ENCODE measurements at regions not wholly inside any gene's neighbourhood (a gene's known extent, or its start where the extent isn't known, plus 50 kb on each side); places are given as distances from the start of the nearest gene placed in this dataset.
"Not testable (repeated sequence)": the region's sequence is repeated elsewhere in the genome, so short reads cannot be mapped to it uniquely, and the experiment has no call there.

GRCh38 chr3:166444336-166444735, 607.1 kb upstream of the BCHE start:
- H3K4me1 ChIP-seq (ENCODE audit: control insufficient read depth, low read depth, low read length) = peaks cover 8% of the 10 kb centered on the region
- no peak overlapping the region for H3K4me3 ChIP-seq (ENCODE audit: low read length)
- no peaks in the 10 kb centered on the region for H3K36me3 ChIP-seq (ENCODE audit: control insufficient read depth, low read depth, low read length)
- H3K27me3 ChIP-seq (ENCODE audit: control insufficient read depth, insufficient read depth, low read length) = no peaks in the 10 kb centered on the region
- H3K9me3 ChIP-seq (ENCODE audit: control insufficient read depth, low read depth, low read length) = no peaks in the 10 kb centered on the region
- H3K9ac ChIP-seq (ENCODE audit: low read length) = no peak overlapping the region
- no peak overlapping the region for H3K27ac ChIP-seq (ENCODE audit: low read length)

DNA sequence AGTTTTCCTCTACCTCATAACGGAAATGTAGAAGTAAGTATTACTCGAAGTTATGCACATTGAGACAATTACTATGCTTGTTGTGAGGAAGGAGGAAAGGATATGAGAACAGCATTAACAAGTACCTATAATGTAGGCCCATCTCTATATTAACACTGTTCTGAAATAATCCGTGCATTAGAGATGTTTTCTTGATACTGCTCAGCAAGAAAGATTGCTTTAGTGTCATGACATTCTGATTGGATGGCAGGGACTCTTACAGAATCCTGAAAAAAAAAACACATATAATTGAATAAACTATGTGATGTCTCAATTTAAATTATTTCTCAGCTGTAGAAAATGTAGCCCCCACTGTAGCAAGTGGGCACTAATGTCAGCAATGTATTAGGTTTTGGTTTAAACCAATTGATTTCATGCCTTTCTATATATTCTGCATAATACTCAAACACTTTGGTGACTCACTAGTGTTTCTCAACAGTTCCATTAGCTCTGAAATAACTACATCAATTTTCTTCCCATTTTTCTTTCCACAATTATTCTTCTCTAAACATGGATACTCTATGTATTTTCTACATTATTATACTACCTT, 598.3 kb upstream of the BCHE start:
- H3K27me3 ChIP-seq (ENCODE audit: control insufficient read depth, insufficient read depth, low read length) = no peaks in the 10 kb centered on the region
- no peaks in the 10 kb centered on the region for H3K36me3 ChIP-seq (ENCODE audit: control insufficient read depth, low read depth, low read length)
- H3K27ac ChIP-seq (ENCODE audit: low read length) = no peak overlapping the region
- no peak overlapping the region for H3K9ac ChIP-seq (ENCODE audit: low read length)
- H3K4me1 ChIP-seq (ENCODE audit: control insufficient read depth, low read depth, low read length) = no peaks in the 10 kb centered on the region
- no peaks in the 10 kb centered on the region for H3K9me3 ChIP-seq (ENCODE audit: control insufficient read depth, low read depth, low read length)
- H3K4me3 ChIP-seq (ENCODE audit: low read length) = no peak overlapping the region

- Histone ChIP-seq H3K27me3 (ENCODE audit: control insufficient read depth, insufficient read depth, low read length) (no peaks in the 10 kb centered on the region), H3K4me3 (ENCODE audit: low read length) (no peak overlapping the region), H3K36me3 (ENCODE audit: control insufficient read depth, low read depth, low read length) (no peaks in the 10 kb centered on the region), H3K9me3 (ENCODE audit: control insufficient read depth, low read depth, low read length) (no peaks in the 10 kb centered on the region), H3K9ac (ENCODE audit: low read length) (no peak overlapping the region), H3K4me1 (ENCODE audit: control insufficient read depth, low read depth, low read length) (no peaks in the 10 kb centered on the region), H3K27ac (ENCODE audit: low read length) (no peak overlapping the region)
Observed at GRCh38 chr3:166433060-166433459, 595.8 kb upstream of the BCHE start.

- Histone ChIP-seq H3K4me3 (ENCODE audit: low read length) (no peak overlapping the region), H3K4me1 (ENCODE audit: control insufficient read depth, low read depth, low read length) (peaks cover 7% of the 10 kb centered on the region), H3K36me3 (ENCODE audit: control insufficient read depth, low read depth, low read length) (no peaks in the 10 kb centered on the region), H3K9me3 (ENCODE audit: control insufficient read depth, low read depth, low read length) (no peaks in the 10 kb centered on the region), H3K27me3 (ENCODE audit: control insufficient read depth, insufficient read depth, low read length) (no peaks in the 10 kb centered on the region), H3K9ac (ENCODE audit: low read length) (no peak overlapping the region), H3K27ac (ENCODE audit: low read length) (no peak overlapping the region)
Observed at GRCh38 chr3:166425900-166426611, 588.8 kb upstream of the BCHE start.

DNA sequence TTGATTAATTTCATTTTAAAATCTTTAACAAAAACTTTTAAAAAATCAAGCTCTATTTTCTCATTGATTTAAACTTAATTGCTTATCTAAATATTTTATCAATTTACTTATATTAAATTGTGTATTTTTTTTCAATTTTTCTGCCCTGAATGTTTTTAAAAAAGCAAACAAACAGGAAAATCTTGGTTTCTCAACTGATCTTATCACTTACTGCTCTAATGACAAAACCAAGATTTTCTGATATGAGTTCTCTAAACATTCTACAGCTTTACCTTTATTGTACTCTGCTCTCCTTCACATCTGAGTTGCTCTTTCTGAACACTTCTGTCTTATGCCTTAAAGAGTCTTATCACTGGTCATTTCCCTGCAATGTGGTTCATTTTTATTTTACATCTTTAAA, 587.8 kb upstream of the BCHE start:
- H3K9me3 ChIP-seq (ENCODE audit: control insufficient read depth, low read depth, low read length) = no peaks in the 10 kb centered on the region
- no peaks in the 10 kb centered on the region for H3K27me3 ChIP-seq (ENCODE audit: control insufficient read depth, insufficient read depth, low read length)

DNA sequence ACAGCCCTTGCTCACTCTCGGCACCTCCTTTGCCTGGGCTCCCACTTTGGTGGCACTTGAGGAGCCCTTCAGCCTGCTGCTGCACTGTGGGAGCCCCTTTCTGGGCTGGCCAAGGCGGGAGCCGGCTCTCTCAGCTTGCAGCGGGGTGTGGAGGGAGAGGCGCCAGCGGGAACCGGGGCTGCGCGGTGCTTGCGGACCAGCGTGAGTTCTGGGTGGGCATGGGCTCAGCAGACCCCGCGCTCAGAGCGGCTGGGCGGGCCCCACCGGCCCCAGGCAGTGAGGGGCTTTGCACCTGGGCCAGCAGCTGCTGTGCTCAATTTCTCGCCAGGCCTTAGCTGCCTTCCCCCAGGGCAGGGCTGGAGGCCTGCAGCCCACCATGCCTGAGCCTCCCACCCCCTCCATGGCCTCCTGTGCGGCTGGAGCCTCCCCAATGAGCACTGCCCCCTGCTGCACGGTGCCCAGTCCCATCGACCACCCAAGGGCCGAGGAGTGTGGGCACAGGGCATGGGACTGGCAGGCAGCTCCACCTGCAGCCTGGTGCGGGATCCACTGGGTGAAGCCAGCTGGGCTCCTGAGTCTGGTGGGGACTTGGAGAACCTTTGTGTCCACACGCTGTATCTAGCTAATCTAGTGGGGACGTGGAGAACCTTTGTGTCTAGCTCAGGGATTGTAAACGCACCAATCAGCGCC, 586.7 kb upstream of the BCHE start:
- H3K4me3 ChIP-seq (ENCODE audit: low read length); H3K27me3 ChIP-seq (ENCODE audit: control insufficient read depth, insufficient read depth, low read length); H3K36me3 ChIP-seq (ENCODE audit: control insufficient read depth, low read depth, low read length); H3K4me1 ChIP-seq (ENCODE audit: control insufficient read depth, low read depth, low read length); H3K27ac ChIP-seq (ENCODE audit: low read length); H3K9ac ChIP-seq (ENCODE audit: low read length); H3K9me3 ChIP-seq (ENCODE audit: control insufficient read depth, low read depth, low read length): not testable (repeated sequence)

More for the DNA sequence above, 587.8 kb upstream of the BCHE start:
- H3K9ac ChIP-seq (ENCODE audit: low read length) = no peak overlapping the region
- peaks cover 7% of the 10 kb centered on the region for H3K4me1 ChIP-seq (ENCODE audit: control insufficient read depth, low read depth, low read length)
- H3K27ac ChIP-seq (ENCODE audit: low read length) = no peak overlapping the region
- no peaks in the 10 kb centered on the region for H3K36me3 ChIP-seq (ENCODE audit: control insufficient read depth, low read depth, low read length)
- no peak overlapping the region for H3K4me3 ChIP-seq (ENCODE audit: low read length)

- no peak overlapping the region for H3K27ac ChIP-seq (ENCODE audit: low read length)
- no peaks in the 10 kb centered on the region for H3K27me3 ChIP-seq (ENCODE audit: control insufficient read depth, insufficient read depth, low read length)
- no peak overlapping the region for H3K4me3 ChIP-seq (ENCODE audit: low read length)
- H3K9ac ChIP-seq (ENCODE audit: low read length) = no peak overlapping the region
- H3K4me1 ChIP-seq (ENCODE audit: control insufficient read depth, low read depth, low read length) = peaks cover 7% of the 10 kb centered on the region
- no peaks in the 10 kb centered on the region for H3K9me3 ChIP-seq (ENCODE audit: control insufficient read depth, low read depth, low read length)
- H3K36me3 ChIP-seq (ENCODE audit: control insufficient read depth, low read depth, low read length) = no peaks in the 10 kb centered on the region
Observed at GRCh38 chr3:166422556-166422955, 585.3 kb upstream of the BCHE start.

GRCh38 chr3:166420071-166420470, 582.8 kb upstream of the BCHE start:
- Histone ChIP-seq H3K9me3 (ENCODE audit: control insufficient read depth, low read depth, low read length) (no peaks in the 10 kb centered on the region), H3K4me1 (ENCODE audit: control insufficient read depth, low read depth, low read length) (no peaks in the 10 kb centered on the region), H3K27me3 (ENCODE audit: control insufficient read depth, insufficient read depth, low read length) (no peaks in the 10 kb centered on the region), H3K9ac (ENCODE audit: low read length) (no peak overlapping the region), H3K4me3 (ENCODE audit: low read length) (no peak overlapping the region), H3K36me3 (ENCODE audit: control insufficient read depth, low read depth, low read length) (no peaks in the 10 kb centered on the region), H3K27ac (ENCODE audit: low read length) (no peak overlapping the region)

DNA sequence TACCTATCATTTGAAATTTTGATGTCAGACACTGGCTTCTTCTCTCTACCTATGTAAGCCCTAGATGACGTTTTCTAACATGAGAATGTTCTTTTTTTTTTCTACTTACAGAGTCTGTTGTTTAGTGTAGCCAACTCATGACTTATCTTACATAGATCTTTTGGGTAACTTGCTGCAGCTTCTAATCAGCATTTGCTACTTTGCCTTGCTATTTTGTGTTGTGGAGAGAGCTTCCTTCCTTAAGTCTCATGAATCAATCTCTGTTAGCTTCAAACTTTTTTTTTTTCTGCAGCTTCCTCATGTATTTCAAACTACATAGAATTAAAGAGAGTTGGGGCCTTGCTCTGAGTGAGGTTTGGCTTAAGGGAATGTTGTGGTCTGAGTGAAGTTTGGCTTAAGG, 568.7 kb upstream of the BCHE start:
- Histone ChIP-seq H3K9me3 (ENCODE audit: control insufficient read depth, low read depth, low read length) (no peaks in the 10 kb centered on the region), H3K4me1 (ENCODE audit: control insufficient read depth, low read depth, low read length) (no peaks in the 10 kb centered on the region), H3K36me3 (ENCODE audit: control insufficient read depth, low read depth, low read length) (no peaks in the 10 kb centered on the region), H3K27ac (ENCODE audit: low read length) (no peak overlapping the region), H3K27me3 (ENCODE audit: control insufficient read depth, insufficient read depth, low read length) (no peaks in the 10 kb centered on the region), H3K9ac (ENCODE audit: low read length) (no peak overlapping the region), H3K4me3 (ENCODE audit: low read length) (no peak overlapping the region)

- Histone ChIP-seq H3K9ac (ENCODE audit: low read length) (no peak overlapping the region), H3K27ac (ENCODE audit: low read length) (no peak overlapping the region), H3K36me3 (ENCODE audit: control insufficient read depth, low read depth, low read length) (no peaks in the 10 kb centered on the region), H3K4me1 (ENCODE audit: control insufficient read depth, low read depth, low read length) (no peaks in the 10 kb centered on the region), H3K27me3 (ENCODE audit: control insufficient read depth, insufficient read depth, low read length) (no peaks in the 10 kb centered on the region), H3K4me3 (ENCODE audit: low read length) (no peak overlapping the region), H3K9me3 (ENCODE audit: control insufficient read depth, low read depth, low read length) (no peaks in the 10 kb centered on the region)
Observed at GRCh38 chr3:166405465-166405864, 568.2 kb upstream of the BCHE start.

- no peaks in the 10 kb centered on the region for H3K4me1 ChIP-seq (ENCODE audit: control insufficient read depth, low read depth, low read length)
Observed at GRCh38 chr3:166390303-166390702, 553.1 kb upstream of the BCHE start.

GRCh38 chr3:166388321-166388720, 551.1 kb upstream of the BCHE start:
- no peaks in the 10 kb centered on the region for H3K9me3 ChIP-seq (ENCODE audit: control insufficient read depth, low read depth, low read length)
- no peak overlapping the region for H3K27ac ChIP-seq (ENCODE audit: low read length)
- no peaks in the 10 kb centered on the region for H3K27me3 ChIP-seq (ENCODE audit: control insufficient read depth, insufficient read depth, low read length)

More at GRCh38 chr3:166390303-166390702, 553.1 kb upstream of the BCHE start:
- Histone ChIP-seq H3K4me3 (ENCODE audit: low read length) (no peak overlapping the region), H3K27ac (ENCODE audit: low read length) (no peak overlapping the region), H3K9ac (ENCODE audit: low read length) (no peak overlapping the region), H3K36me3 (ENCODE audit: control insufficient read depth, low read depth, low read length) (no peaks in the 10 kb centered on the region), H3K9me3 (ENCODE audit: control insufficient read depth, low read depth, low read length) (no peaks in the 10 kb centered on the region), H3K27me3 (ENCODE audit: control insufficient read depth, insufficient read depth, low read length) (no peaks in the 10 kb centered on the region)

More at GRCh38 chr3:166388321-166388720, 551.1 kb upstream of the BCHE start:
- Histone ChIP-seq H3K36me3 (ENCODE audit: control insufficient read depth, low read depth, low read length) (no peaks in the 10 kb centered on the region), H3K4me3 (ENCODE audit: low read length) (no peak overlapping the region), H3K9ac (ENCODE audit: low read length) (no peak overlapping the region), H3K4me1 (ENCODE audit: control insufficient read depth, low read depth, low read length) (no peaks in the 10 kb centered on the region)

Data from iPS-18a (cell line).